ENCODE measurements at regions not wholly inside any gene's neighbourhood (a gene's known extent, or its start where the extent isn't known, plus 50 kb on each side); places are given as distances from the start of the nearest gene placed in this dataset.

GRCh38 chr6:74677463-74677862 lies 528.4 kb downstream of the COL12A1 start:
- ATAC-seq, result no peak
- TF ChIP-seq GLIS3 (CRISPR knock-in tag; IDR thresholded peaks at IDR 0.05) (no peak), CSRNP3 (CRISPR knock-in tag; IDR thresholded peaks at IDR 0.05) (no peak), ZNF70 (CRISPR knock-in tag; IDR thresholded peaks at IDR 0.05) (no peak), TSHZ2 (CRISPR knock-in tag; IDR thresholded peaks at IDR 0.05) (no peak), TOX (CRISPR knock-in tag; IDR thresholded peaks at IDR 0.05; ENCODE audit: borderline replicate concordance) (no peak), ARNTL (CRISPR knock-in tag; IDR thresholded peaks at IDR 0.05; ENCODE audit: borderline replicate concordance, low read depth) (no peak)

- ATAC-seq, result no peak
- TF ChIP-seq OSR1 (CRISPR knock-in tag; IDR thresholded peaks at IDR 0.05) (no peak), POU6F1 (CRISPR knock-in tag; IDR thresholded peaks at IDR 0.05; ENCODE audit: borderline replicate concordance, low read depth) (no peak), BACH2 (CRISPR knock-in tag; IDR thresholded peaks at IDR 0.05; ENCODE audit: borderline replicate concordance) (no peak), SNAI2 (CRISPR knock-in tag; IDR thresholded peaks at IDR 0.05) (no peak), ZC3H10 (CRISPR knock-in tag; IDR thresholded peaks at IDR 0.05) (no peak), TOX (CRISPR knock-in tag; IDR thresholded peaks at IDR 0.05; ENCODE audit: borderline replicate concordance) (no peak), ZNF70 (CRISPR knock-in tag; IDR thresholded peaks at IDR 0.05) (no peak), CREB5 (CRISPR knock-in tag; IDR thresholded peaks at IDR 0.05; ENCODE audit: low read depth) (no peak), ZNF8 (CRISPR knock-in tag; IDR thresholded peaks at IDR 0.05) (no peak), GLIS3 (CRISPR knock-in tag; IDR thresholded peaks at IDR 0.05) (no peak), PPARA (CRISPR knock-in tag; IDR thresholded peaks at IDR 0.05; ENCODE audit: borderline replicate concordance) (no peak), CSDC2 (CRISPR knock-in tag; IDR thresholded peaks at IDR 0.05) (no peak), ZFP30 (CRISPR knock-in tag; IDR thresholded peaks at IDR 0.05) (no peak), ARNTL (CRISPR knock-in tag; IDR thresholded peaks at IDR 0.05; ENCODE audit: borderline replicate concordance, low read depth) (no peak), ISL1 (CRISPR knock-in tag; IDR thresholded peaks at IDR 0.05) (no peak)
These were observed 528.9 kb downstream of the COL12A1 start for GRCh38 chr6:74676906-74677305.

GRCh38 chr6:74674377-74674776 lies 531.5 kb downstream of the COL12A1 start:
- TF ChIP-seq BACH2 (CRISPR knock-in tag; IDR thresholded peaks at IDR 0.05; ENCODE audit: borderline replicate concordance), result no peak
- no peak for TF ChIP-seq POU6F1 (CRISPR knock-in tag; IDR thresholded peaks at IDR 0.05; ENCODE audit: borderline replicate concordance, low read depth)
- no peak for TF ChIP-seq ARNTL (CRISPR knock-in tag; IDR thresholded peaks at IDR 0.05; ENCODE audit: borderline replicate concordance, low read depth)
- TF ChIP-seq OSR1 (CRISPR knock-in tag; IDR thresholded peaks at IDR 0.05), result no peak
- no peak for TF ChIP-seq GLIS3 (CRISPR knock-in tag; IDR thresholded peaks at IDR 0.05)
- TF ChIP-seq PPARA (CRISPR knock-in tag; IDR thresholded peaks at IDR 0.05; ENCODE audit: borderline replicate concordance), result no peak
- no peak for TF ChIP-seq ZFP30 (CRISPR knock-in tag; IDR thresholded peaks at IDR 0.05)
- no peak for TF ChIP-seq TOX (CRISPR knock-in tag; IDR thresholded peaks at IDR 0.05; ENCODE audit: borderline replicate concordance)
- no peak for TF ChIP-seq ZNF565 (CRISPR knock-in tag; conservative IDR thresholded peaks at IDR 0.05; ENCODE audit: low read depth)
- TF ChIP-seq CREB5 (CRISPR knock-in tag; IDR thresholded peaks at IDR 0.05; ENCODE audit: low read depth), result no peak
- no peak for TF ChIP-seq SNAI2 (CRISPR knock-in tag; IDR thresholded peaks at IDR 0.05)
- no peak for TF ChIP-seq PATZ1 (CRISPR knock-in tag; IDR thresholded peaks at IDR 0.05; ENCODE audit: borderline replicate concordance)
- no peak for TF ChIP-seq ZNF8 (CRISPR knock-in tag; IDR thresholded peaks at IDR 0.05)
- no peak for TF ChIP-seq ISL1 (CRISPR knock-in tag; IDR thresholded peaks at IDR 0.05)
- no peak for TF ChIP-seq ZFP3 (CRISPR knock-in tag; IDR thresholded peaks at IDR 0.05)
- no peak for TF ChIP-seq ZC3H10 (CRISPR knock-in tag; IDR thresholded peaks at IDR 0.05)
- no peak for ATAC-seq

Measured in SK-N-SH treated with all-trans-retinoic acid at 6 μM for 48 hours (cell line).